NCI-H1436 treated with DMSO at 0.1 percent for 48 hours (cell line): ENCODE measurements at regions not wholly inside any gene's neighbourhood (a gene's known extent, or its start where the extent isn't known, plus 50 kb on each side); places are given as distances from the start of the nearest gene placed in this dataset.
A peak's percentile ranks its signal among the peaks of the same experiment; 100 is the strongest.

Experiments used
- DNase-seq: peaks from one replicate; lab custom pipeline; 2025; lab: John Stamatoyannopoulos, UW

GRCh38 chr20:11301699-11302098 is 616.0 kb upstream of the BTBD3 start:
- no peak for DNase-seq

DNA sequence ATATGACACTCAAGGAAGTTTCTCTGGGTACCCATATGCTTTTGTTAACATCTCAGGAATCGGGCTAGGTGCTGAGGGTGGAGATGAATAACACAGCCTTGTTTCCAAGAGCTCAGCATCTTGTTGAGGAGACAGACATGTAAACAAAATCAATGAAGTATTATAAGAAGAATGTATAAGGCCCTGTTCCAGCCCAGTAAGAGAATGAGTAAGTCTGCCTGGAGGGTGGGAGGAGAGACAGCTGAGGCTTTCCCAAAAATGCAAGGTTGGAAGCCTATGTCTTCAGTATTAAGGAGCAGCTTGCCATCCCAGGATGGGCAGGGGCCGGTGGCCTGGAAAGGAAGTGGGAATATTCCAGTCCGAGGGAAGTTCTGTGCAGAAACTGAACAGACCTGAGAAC is 615.3 kb upstream of the BTBD3 start:
- DNase-seq = no peak

GRCh38 chr20:11304795-11305194 is 612.9 kb upstream of the BTBD3 start:
- DNase-seq = no peak

GRCh38 chr20:11305406-11305805 is 612.3 kb upstream of the BTBD3 start:
- DNase-seq = no peak

- no peak for DNase-seq
Measured at GRCh38 chr20:11311659-11312224, 606.0 kb upstream of the BTBD3 start.

GRCh38 chr20:11315525-11315924 is 602.2 kb upstream of the BTBD3 start:
- no peak for DNase-seq

DNA sequence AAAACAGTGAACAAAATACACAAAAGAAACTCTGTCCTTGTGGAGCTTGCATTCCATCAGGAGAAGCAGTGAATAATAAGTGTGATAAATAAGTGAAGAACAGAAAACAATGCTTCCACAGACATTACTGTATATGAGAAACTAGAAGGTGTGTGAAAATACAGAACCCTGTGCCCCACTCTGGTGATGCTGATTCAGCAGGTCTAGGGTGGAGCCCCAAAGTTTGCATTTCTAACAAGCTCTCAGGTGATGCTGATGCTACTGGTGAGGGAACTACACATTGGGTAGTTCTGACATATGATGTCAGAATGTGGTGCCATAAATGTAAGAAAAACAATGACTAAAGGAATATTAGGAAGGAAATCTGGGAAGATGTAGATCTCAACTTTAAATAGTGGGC is 601.4 kb upstream of the BTBD3 start:
- DNase-seq = no peak

DNA sequence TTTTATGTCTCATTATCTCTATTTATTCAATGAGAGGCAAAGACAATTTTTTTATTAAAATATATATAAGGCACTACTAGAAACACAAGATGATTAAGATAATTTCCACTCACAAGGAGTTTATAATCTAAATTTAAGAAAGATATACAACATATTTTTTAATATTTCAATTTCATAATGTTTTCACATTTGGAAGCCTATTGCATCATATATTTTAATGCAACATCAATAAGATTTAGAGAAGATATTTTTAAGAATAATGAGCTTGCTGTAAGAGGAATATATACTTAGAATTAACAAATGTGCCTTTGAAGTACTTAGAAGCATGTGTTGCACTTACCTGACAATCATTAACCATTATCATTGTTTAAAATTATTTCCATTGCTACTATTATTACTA is 597.7 kb upstream of the BTBD3 start:
- DNase-seq = no peak

GRCh38 chr20:11323816-11324215 is 593.9 kb upstream of the BTBD3 start:
- DNase-seq = no peak

DNA sequence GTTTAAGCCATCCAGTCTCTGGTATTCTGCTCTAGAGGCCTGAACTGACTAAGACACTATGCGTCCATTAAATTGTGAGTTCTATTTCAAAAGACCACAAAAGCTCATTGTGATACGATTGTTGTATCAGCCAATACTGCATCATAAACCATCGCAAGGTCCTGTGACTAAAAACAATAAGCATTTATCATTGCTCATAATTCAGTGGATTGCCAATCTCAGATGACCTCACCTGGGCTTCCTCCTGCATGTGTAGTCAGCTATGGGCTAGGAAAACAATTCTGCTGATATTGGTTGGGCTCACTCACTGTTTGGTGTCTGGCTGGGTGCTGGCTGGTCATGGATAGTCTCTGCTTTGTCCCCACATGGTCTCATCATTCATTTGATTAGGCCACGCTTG is 592.7 kb upstream of the BTBD3 start:
- no peak for DNase-seq

DNA sequence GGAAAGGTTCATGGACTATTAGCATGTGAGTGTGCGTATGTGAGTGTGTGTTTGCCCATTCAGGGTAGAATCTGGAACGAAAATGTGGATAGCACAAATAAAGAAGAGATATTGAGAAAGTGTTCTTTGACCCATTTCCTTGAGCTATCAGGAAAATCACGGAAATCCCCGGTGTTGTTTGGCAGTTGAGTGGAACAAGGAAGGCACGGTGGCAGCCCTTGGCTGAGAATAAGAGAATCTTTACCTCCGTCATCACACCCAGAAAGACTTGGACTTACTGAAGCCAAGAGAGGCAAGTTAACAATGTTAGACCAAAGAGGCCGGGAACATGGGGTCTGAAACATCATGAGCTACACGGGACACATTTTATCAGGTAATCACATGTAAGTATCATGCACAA is 588.9 kb upstream of the BTBD3 start:
- DNase-seq = no peak

GRCh38 chr20:11329271-11329670 is 588.4 kb upstream of the BTBD3 start:
- DNase-seq = no peak

GRCh38 chr20:11331096-11331495 is 586.6 kb upstream of the BTBD3 start:
- DNase-seq = no peak

GRCh38 chr20:11332381-11332780 is 585.3 kb upstream of the BTBD3 start:
- no peak for DNase-seq

- DNase-seq = no peak
Measured at GRCh38 chr20:11333634-11334033, 584.1 kb upstream of the BTBD3 start.

DNA sequence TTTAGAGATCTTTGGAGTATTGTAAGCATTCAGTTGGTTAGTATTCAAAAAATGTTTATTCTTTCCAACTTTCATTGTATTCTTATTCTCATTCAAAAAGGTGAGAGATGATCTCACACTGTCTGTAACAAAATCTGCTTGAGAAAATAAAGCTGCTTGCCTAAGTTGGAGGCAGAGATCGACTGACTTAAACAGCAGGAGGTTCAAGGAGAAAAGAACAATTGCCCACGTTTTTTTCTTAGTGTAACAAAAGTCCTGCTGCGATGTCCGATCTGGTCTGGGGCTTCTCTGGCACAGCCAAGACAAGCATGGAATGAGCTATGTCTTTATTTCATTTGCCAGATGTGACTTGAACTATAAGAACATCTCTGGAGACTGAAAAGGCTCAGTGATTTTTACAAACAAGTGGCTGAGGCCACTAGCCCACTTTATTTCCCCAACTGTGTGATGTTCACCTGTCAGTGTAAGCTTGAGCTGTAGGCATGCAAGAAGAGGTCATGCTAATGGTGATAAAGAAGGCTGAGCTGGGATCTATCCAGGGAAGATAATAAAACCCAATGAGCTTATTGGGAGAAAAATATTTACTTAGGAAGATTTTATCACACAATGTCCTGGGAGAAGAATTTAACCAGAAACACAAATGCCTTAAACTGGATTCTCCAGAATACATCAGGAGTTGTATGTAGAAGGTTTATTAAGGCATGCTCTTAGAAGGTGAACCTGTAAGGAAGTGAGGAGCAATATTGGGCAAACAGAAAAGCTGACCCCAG is 580.1 kb upstream of the BTBD3 start:
- no peak for DNase-seq

DNA sequence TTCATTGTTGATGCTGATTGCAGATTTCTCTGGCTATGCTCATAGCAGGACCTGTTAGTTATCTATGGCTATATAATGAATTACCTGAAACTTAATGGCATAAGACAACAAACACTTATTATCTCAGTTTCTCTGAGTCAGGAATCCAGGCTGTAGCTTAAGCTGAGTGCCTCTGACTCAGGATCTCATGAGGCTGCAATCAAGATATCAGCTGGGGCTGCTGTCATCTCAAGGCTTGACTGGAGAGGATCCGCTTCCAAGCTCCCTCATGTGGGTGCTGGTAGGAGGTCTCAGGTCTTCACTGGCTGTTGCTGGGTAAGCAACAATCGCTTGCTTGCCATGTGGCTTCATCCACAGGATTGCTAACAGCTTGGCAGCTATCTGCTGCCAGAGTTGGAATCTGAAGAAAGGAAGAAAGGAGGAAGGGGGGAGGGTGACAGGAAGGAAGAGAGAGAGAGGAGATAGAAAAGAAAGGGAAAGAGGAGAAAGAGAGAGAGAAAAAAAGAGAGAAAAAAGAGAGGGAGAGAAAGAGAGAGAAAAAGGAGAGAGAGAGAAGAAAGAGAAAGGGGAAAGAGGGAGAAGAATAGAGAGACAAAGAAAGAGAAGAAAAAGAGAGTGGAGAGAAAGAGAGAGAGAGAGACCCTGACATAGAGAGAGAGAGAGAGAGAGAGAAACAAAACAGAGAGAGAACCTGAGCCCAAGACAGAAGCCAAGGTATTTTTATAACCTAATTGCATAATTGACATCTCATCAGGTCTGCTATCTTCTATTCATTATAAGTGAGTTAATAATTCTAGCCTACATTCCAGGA is 579.0 kb upstream of the BTBD3 start:
- no peak for DNase-seq

GRCh38 chr20:11344939-11345338 is 572.8 kb upstream of the BTBD3 start:
- DNase-seq = no peak

GRCh38 chr20:11347738-11348137 is 570.0 kb upstream of the BTBD3 start:
- DNase-seq = no peak

- no peak for DNase-seq
Measured at GRCh38 chr20:11350126-11351005, 567.3 kb upstream of the BTBD3 start.

- peak; percentile 6 for DNase-seq
Measured at GRCh38 chr20:11352041-11352440, 565.7 kb upstream of the BTBD3 start.

DNA sequence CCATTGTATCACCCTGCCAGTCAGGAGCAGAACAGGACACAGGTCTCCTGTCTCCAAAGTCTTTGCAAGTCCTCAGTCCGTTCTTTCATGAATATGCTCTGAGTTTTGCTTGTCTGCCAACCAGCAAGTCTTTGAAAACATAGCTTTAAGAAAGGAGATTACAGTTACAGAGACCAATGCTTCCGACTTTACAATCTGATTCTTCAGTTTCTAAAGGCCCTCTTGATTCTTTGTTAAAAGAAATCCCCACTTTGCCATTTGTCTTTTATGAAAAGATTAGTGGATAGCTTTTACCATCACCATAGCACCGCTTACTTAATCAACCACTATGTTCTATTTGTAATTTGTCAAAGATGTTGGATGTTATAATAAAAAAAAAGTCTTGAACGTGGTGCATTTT is 562.8 kb upstream of the BTBD3 start:
- DNase-seq = no peak
